Hepatocyte (in vitro differentiated cells): ENCODE measurements at regions not wholly inside any gene's neighbourhood (a gene's known extent, or its start where the extent isn't known, plus 50 kb on each side); places are given as distances from the start of the nearest gene placed in this dataset.

Source experiments
- DNase-seq: peaks from one replicate; pipeline ENCODE4 v3.0.0-alpha.2; 2016; ENCODE audit warnings: low spot score
- H2AFZ ChIP-seq: fragments of 200-600 bp; sonication (generic); 2 replicates; pipeline ENCODE4 v1.6.0; 2016; ENCODE audit warnings: antibody characterized with exemption, mild to moderate bottlenecking
- H3K27ac ChIP-seq: fragments of 200-600 bp; sonication (generic); 2 replicates; pipeline ENCODE4 v1.5.1; 2016; ENCODE audit warnings: mild to moderate bottlenecking
- H3K27me3 ChIP-seq: fragments of 200-600 bp; sonication (generic); 2 replicates; pipeline ENCODE4 v1.6.1; 2016
- H3K36me3 ChIP-seq: fragments of 200-600 bp; sonication (generic); replicated peaks from 2 replicates; pipeline ENCODE4 v1.5.1; 2016; ENCODE audit warnings: low read depth; ENCODE audit not compliant: insufficient read depth
- H3K4me1 ChIP-seq: fragments of 200-600 bp; sonication (generic); 2 replicates; pipeline ENCODE4 v1.5.1; 2016; ENCODE audit warnings: mild to moderate bottlenecking, moderate library complexity; ENCODE audit not compliant: insufficient read depth
- H3K4me2 ChIP-seq: fragments of 200-600 bp; sonication (generic); 2 replicates; pipeline ENCODE4 v1.6.0; 2016
- H3K4me3 ChIP-seq: fragments of 200-600 bp; sonication (generic); 2 replicates; pipeline ENCODE4 v1.5.1; 2016; ENCODE audit warnings: mild to moderate bottlenecking
- H3K79me2 ChIP-seq: fragments of 200-600 bp; sonication (generic); 2 replicates; pipeline ENCODE4 v1.6.0; 2017; ENCODE audit warnings: mild to moderate bottlenecking
- H3K9me2 ChIP-seq: fragments of 200-600 bp; sonication (generic); replicated peaks from 2 replicates; pipeline ENCODE4 v1.6.0; 2017; ENCODE audit warnings: mild to moderate bottlenecking; ENCODE audit not compliant: insufficient read depth
- H3K9me3 ChIP-seq: fragments of 200-600 bp; sonication (generic); 2 replicates; pipeline ENCODE4 v1.5.1; 2016; ENCODE audit warnings: low read depth, mild to moderate bottlenecking
- H4K20me1 ChIP-seq: fragments of 200-600 bp; sonication (generic); 2 replicates; pipeline ENCODE4 v1.6.0; 2016; ENCODE audit warnings: mild to moderate bottlenecking; ENCODE audit not compliant: insufficient read depth, poor library complexity, severe bottlenecking
- EZH2 ChIP-seq: fragments of 200-600 bp; sonication (generic); IDR thresholded peaks from 2 replicates; pipeline ENCODE4 v1.6.1; 2016; ENCODE audit warnings: antibody characterized with exemption, mild to moderate bottlenecking, borderline replicate concordance
- EZH2phosphoT487 ChIP-seq: fragments of 200-600 bp; sonication (generic); IDR thresholded peaks from one replicate; pipeline ENCODE4 v1.6.1; 2018; ENCODE audit warnings: antibody characterized with exemption, mild to moderate bottlenecking, low read depth, moderate library complexity; ENCODE audit not compliant: unreplicated experiment, severe bottlenecking
- WGBS: methylation state at CpG from one replicate; pipeline ENCODE4 v1.1.6; 2016; ENCODE audit warnings: low lambda C conversion rate; ENCODE audit errors: missing lambda C conversion rate; 5-methylcytosine and 5-hydroxymethylcytosine counted together
- TF ChIP-seq, protein P1 (sequence below): fragments of 200-600 bp; sonication (generic); IDR thresholded peaks from 2 replicates; pipeline ENCODE4 v1.5.1; 2016; ENCODE audit warnings: antibody characterized with exemption, mild to moderate bottlenecking; ENCODE audit not compliant: poor library complexity

DNA sequence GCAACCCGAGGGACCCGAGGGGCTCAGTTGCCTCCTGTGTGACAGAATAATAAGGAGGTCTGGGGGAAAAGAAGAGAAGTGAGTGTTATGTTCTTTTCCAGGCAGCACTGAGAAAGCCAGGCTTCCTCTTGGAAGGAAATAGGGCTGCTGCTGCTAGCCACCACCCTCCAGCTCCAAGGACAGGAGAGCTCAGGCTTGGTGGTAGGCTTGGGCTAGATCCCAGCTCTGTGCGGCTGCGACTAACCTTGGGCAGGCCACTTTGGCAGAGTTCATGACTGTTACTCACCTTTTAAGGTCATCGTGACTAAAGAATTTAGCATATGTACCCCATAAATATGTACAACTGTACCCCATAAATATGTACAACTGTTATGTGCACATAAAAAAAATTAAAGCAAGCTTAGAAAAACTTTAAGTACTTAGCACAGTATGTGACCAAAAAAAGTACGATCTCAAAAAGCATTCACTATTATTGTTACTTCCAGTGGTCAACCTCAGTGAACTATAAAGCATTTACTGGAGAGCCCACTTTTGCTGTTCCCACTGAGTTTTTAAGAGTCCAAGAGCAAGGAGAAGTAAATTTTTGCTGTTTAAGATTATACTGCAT lies 124.7 kb upstream of the POU2AF2 start:
- Histone ChIP-seq H3K79me2 (no peaks in the 10 kb centered on the region), H3K9me2 (no peaks in the 10 kb centered on the region), H3K4me3 (no peak overlapping the region), H3K27ac (no peak overlapping the region), H4K20me1 (no peaks in the 10 kb centered on the region), H3K4me1 (no peaks in the 10 kb centered on the region), H3K4me2 (no peak overlapping the region), H3K36me3 (no peaks in the 10 kb centered on the region), H3K9me3 (no peaks in the 10 kb centered on the region), H2AFZ (no peak overlapping the region), H3K27me3 (no peaks in the 10 kb centered on the region)
- DNase-seq: no peak
- WGBS: 84% methylated on average over 6 of the region's 6 CpGs
- TF ChIP-seq EZH2phosphoT487 (no peak), EZH2 (no peak)
- TF ChIP-seq, protein P1, sequence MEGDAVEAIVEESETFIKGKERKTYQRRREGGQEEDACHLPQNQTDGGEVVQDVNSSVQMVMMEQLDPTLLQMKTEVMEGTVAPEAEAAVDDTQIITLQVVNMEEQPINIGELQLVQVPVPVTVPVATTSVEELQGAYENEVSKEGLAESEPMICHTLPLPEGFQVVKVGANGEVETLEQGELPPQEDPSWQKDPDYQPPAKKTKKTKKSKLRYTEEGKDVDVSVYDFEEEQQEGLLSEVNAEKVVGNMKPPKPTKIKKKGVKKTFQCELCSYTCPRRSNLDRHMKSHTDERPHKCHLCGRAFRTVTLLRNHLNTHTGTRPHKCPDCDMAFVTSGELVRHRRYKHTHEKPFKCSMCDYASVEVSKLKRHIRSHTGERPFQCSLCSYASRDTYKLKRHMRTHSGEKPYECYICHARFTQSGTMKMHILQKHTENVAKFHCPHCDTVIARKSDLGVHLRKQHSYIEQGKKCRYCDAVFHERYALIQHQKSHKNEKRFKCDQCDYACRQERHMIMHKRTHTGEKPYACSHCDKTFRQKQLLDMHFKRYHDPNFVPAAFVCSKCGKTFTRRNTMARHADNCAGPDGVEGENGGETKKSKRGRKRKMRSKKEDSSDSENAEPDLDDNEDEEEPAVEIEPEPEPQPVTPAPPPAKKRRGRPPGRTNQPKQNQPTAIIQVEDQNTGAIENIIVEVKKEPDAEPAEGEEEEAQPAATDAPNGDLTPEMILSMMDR: no peak

DNA sequence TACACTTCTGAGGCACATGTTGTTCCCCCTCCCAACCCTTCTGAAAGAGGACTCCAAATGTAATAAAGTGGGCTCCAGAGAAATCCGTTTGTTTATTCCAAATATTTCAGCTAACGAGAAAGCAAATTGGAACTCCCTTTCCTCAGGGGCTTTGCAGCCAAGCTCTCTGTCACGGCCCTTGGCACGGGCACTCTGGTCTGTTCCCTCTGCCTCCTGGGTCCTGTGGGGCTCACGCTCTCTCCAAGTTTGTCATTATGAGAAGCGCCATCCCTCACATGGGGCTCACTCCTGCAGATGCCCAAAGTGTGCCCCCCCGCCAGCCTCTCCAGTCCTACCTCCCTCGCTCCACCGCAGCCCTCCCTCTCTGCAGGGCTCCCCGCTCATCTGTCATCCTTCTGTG lies 125.4 kb upstream of the POU2AF2 start:
- H3K4me2 ChIP-seq: no peak overlapping the region
- TF ChIP-seq EZH2phosphoT487 (no peak), EZH2 (no peak)
- TF ChIP-seq, protein P1: no peak
- H2AFZ ChIP-seq: no peak overlapping the region
- no peaks in the 10 kb centered on the region for H3K9me2 ChIP-seq
- H3K4me1 ChIP-seq: no peaks in the 10 kb centered on the region
- no peaks in the 10 kb centered on the region for H4K20me1 ChIP-seq
- H3K27ac ChIP-seq: no peak overlapping the region
- H3K4me3 ChIP-seq: no peak overlapping the region
- no peaks in the 10 kb centered on the region for H3K79me2 ChIP-seq
- 74% methylated on average over 10 of the region's 10 CpGs for WGBS
- H3K9me3 ChIP-seq: no peaks in the 10 kb centered on the region
- H3K27me3 ChIP-seq: no peaks in the 10 kb centered on the region
- H3K36me3 ChIP-seq: no peaks in the 10 kb centered on the region
- DNase-seq: no peak

DNA sequence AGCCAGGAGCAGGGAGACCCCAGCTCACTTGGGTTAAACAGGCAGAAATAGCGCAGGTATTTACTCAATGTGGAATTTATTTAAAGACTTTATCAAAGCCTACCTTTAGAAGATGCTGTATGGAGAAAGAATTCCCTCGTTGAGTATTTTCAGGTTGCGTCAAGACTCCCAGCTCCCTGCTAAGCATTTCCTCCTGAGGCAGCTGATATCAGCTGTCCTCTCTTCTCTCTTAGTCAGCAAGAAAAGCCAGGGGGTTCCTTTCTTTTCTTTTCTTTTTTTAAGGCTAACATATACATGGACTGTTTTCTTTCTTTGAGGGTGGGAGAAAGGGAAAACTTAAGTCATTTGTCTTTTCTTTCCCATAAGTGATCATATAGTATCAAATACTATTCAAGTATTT lies 125.8 kb upstream of the POU2AF2 start:
- H3K4me2 ChIP-seq: no peak overlapping the region
- no peaks in the 10 kb centered on the region for H3K4me1 ChIP-seq
- no peak overlapping the region for H3K27ac ChIP-seq
- H2AFZ ChIP-seq: no peak overlapping the region
- H4K20me1 ChIP-seq: no peaks in the 10 kb centered on the region
- no peaks in the 10 kb centered on the region for H3K79me2 ChIP-seq
- no peak for DNase-seq
- H3K9me3 ChIP-seq: no peaks in the 10 kb centered on the region
- H3K27me3 ChIP-seq: no peaks in the 10 kb centered on the region
- no peak overlapping the region for H3K4me3 ChIP-seq
- TF ChIP-seq EZH2phosphoT487 (no peak), EZH2 (no peak)
- TF ChIP-seq, protein P1: no peak
- WGBS: 66% methylated on average over 3 of the region's 3 CpGs
- H3K36me3 ChIP-seq: no peaks in the 10 kb centered on the region
- no peaks in the 10 kb centered on the region for H3K9me2 ChIP-seq

DNA sequence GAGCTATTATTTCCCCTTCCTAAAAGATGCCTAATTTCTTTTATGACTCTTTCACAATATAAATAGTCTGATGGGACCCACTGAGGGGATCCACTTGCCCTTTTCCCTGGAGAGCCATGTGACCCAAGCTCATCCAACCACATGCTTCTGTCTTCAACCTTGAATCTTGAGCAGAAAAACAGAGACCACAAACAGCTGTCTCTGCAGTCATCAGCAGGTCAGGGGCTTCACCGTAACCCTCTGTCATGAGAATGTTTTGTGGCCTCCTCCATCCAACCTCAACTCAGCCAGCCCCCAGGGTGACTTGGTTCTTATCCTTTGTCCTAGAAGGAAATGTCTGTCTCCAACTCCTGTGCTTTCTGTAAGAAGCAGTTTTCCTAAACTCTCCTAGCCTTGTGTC lies 129.6 kb upstream of the POU2AF2 start:
- Histone ChIP-seq H4K20me1 (no peaks in the 10 kb centered on the region), H3K4me3 (no peak overlapping the region), H3K36me3 (no peaks in the 10 kb centered on the region), H3K27ac (no peak overlapping the region), H3K4me1 (no peaks in the 10 kb centered on the region), H3K9me3 (no peaks in the 10 kb centered on the region), H2AFZ (no peak overlapping the region), H3K9me2 (no peaks in the 10 kb centered on the region), H3K79me2 (no peaks in the 10 kb centered on the region), H3K27me3 (no peaks in the 10 kb centered on the region), H3K4me2 (no peak overlapping the region)
- no peak for DNase-seq
- TF ChIP-seq, protein P1: no peak
- TF ChIP-seq EZH2: no peak
- no peak for TF ChIP-seq EZH2phosphoT487
- 100% methylated on average over 1 of the region's 1 CpG for WGBS
